ENCODE measurements at regions not wholly inside any gene's neighbourhood (a gene's known extent, or its start where the extent isn't known, plus 50 kb on each side); places are given as distances from the start of the nearest gene placed in this dataset.

GRCh38 chr18:46273861-46274260, 169.7 kb downstream of the HAUS1 start:
- TF ChIP-seq POLR2A (IDR thresholded peaks at IDR 0.05), result no peak
- no peak for TF ChIP-seq CTCF (IDR thresholded peaks at IDR 0.05 in 4 of 5, conservative IDR thresholded peaks at IDR 0.05 in 1 of 5)
